Activated CD8-positive, alpha-beta memory T cell treated with anti-CD3 and anti-CD28 coated beads for 1 hour (primary cell): ENCODE measurements at regions not wholly inside any gene's neighbourhood (a gene's known extent, or its start where the extent isn't known, plus 50 kb on each side); places are given as distances from the start of the nearest gene placed in this dataset.

Experiments
- DNase-seq, 2 donors: peaks; one replicate each; pipeline ENCODE4 v3.0.0-alpha.2; 2020; ENCODE audit warnings: low read depth in 1 of 2; ENCODE audit errors: extremely low read depth in 1 of 2

GRCh38 chr21:41073558-41073957 lies 94.4 kb upstream of the BACE2 start:
- DNase-seq, result no peak

GRCh38 chr21:41074396-41075184 lies 93.4 kb upstream of the BACE2 start:
- DNase-seq, result no peak

DNA sequence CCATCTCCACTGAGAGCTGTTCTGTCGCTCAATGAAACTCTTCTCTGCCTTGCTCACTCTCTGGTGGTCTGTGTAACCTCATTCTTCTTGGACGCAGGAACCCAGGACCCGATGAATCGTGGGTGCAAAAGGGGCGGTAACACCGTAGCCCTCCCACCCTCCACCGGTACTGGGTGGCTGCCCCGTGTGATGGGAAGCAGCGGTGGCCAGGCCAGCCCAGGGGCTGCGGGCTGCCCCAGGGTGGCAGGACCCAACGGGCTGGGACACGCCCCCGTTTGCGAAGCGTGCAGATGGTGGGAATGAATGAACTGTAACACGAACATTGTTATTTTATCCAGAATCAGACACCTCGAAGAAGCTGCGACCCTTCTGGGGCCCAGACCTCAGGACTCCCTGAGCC lies 92.3 kb upstream of the BACE2 start:
- DNase-seq, result no peak

DNA sequence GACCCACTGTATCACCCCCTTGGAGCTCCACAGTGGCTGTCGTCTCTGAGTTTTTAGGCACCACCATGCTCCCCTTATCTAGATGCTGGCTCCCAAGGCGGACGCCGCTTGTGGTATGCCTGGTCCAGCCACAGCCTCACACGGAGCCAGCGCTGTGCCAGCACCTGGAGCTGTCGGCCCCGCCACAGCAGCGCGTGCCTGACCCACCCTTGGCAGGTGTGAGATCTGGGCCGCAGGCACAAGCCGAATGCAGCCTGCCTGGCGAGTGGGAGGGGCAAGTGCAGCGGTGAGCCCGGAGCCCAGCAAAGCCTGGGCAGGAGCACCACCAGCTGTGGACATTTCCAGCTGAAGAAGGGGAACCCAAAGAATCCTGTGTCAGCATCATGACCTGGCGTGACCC lies 91.9 kb upstream of the BACE2 start:
- no peak for DNase-seq

DNA sequence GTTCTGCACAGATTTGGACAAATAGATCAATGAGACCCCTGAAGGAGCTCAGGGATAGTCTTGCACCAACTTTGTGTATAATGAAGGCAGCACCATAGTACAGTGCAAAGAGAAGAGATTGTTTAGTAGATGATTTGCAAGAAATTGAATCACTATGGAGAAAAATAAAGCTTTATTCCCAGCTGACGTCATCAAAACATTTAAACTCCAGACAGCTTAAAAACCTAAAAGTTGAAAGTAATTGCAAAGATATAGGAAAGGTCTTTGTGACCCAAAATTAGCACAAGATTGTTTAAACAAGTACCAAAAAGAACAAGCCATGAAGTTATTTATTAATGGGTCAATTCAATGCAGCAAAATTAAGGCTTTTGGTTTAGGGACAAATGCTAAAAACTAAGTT lies 88.8 kb upstream of the BACE2 start:
- no peak for DNase-seq

GRCh38 chr21:41080485-41081121 lies 87.4 kb upstream of the BACE2 start:
- DNase-seq, result no peak

DNA sequence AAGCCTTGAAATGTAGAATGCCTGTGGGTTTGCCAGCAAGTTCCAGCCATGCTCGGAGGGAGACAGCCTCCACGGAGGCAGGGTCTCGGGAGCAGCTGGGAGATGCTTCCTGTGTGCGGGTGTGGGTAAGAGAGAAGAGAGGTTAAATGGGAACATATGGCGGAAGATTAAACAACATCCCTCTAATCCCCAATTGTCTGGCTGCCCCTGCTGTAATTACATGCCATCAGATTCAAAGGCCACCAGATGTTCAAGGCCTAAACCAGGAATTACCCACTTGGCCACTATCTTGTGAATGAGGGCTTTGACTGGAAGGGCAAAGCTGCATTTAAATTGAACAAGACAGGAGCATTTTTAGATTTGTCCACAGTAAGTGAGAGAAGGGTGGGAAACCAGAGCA lies 81.4 kb upstream of the BACE2 start:
- no peak for DNase-seq

GRCh38 chr21:41090981-41091380 lies 77.0 kb upstream of the BACE2 start:
- DNase-seq, result no peak

- no peak for DNase-seq
Measured at GRCh38 chr21:41091616-41092015, 76.3 kb upstream of the BACE2 start.

DNA sequence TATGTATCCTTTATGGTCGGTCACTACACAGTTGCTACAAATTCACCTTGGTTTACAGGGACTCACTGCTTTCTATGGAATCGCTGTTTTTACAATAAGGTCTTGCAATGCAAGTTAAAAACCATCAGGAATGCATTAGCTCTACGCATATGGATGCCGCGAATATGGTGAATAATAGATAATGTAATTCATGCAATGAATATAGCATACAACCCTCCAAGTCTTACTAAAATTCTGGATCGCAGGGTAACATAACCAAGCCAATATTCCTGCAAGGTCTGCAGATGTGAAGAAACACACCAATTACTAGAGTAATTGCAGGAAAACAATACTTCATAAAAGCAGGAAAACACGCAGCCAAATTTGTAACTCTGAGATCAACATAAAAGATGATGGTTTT lies 75.6 kb upstream of the BACE2 start:
- no peak for DNase-seq

GRCh38 chr21:41095983-41096382 lies 72.0 kb upstream of the BACE2 start:
- no peak for DNase-seq

DNA sequence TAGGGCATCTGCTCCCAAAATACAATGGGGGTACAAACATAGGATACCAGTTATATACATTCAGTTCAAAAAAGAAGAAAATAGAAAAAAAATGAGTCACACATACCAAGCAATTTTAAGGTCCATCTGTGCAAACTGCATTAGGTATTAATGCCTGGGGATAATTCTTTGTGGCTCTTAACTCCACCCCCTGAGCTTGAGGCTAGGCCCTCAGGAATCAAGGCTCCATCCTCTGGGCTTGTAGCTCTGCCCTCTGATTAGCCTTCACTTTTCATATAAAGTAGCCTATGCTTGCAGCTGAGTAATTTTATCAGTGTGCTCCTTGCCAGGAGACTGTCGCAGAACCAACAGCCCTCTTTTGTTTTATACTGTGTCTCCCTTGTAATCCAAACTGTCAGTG lies 69.9 kb upstream of the BACE2 start:
- no peak for DNase-seq

DNA sequence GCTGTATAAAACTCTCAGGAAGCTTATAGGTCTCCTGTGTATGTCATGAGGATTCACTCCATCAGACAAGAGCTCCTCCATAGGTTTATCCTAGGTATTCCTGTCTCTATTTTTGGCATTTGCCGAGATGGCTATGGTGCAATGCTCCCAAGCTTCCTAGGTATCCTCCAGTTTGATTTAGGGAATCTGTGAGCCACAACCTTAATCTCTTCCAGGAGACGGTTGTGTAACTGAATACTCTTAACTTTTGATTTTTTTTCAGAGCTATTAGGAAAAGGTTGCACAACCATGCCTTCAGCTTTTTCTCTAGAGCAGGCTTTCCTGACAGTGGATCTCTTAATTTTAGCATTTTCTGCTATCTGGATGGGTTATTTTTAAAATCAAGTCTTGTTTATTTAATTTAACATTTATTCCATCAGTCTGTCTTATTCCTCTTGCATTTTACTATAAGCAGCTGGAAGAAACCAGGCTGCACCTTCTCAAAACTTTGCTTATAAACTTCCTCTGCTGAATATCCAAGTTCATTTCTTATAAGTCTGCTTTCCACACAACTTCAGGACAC lies 69.4 kb upstream of the BACE2 start:
- no peak for DNase-seq

- DNase-seq, result no peak
Measured at GRCh38 chr21:41100826-41101550, 67.0 kb upstream of the BACE2 start.

DNA sequence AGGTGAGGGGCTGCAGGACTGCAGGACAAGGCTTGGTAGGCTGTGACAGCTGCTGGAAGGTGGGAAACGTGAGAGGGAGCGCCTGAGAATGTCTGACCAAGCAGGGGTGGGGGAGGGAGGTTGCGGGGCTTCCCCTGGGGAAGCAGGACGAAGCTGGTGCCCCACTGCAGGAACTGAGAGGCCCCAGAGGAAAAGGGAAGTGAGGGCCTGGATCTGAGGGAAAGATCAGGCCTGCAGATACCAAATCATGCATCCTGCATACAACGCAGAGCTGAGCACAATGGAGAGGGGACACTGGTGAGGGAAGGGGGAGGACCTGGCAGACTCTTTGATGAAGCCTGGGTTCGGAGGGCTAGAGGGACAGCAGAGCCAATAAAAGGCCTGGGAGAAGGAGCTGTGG lies 65.7 kb upstream of the BACE2 start:
- DNase-seq, result no peak

- no peak for DNase-seq
Measured at GRCh38 chr21:41107602-41108001, 60.4 kb upstream of the BACE2 start.

DNA sequence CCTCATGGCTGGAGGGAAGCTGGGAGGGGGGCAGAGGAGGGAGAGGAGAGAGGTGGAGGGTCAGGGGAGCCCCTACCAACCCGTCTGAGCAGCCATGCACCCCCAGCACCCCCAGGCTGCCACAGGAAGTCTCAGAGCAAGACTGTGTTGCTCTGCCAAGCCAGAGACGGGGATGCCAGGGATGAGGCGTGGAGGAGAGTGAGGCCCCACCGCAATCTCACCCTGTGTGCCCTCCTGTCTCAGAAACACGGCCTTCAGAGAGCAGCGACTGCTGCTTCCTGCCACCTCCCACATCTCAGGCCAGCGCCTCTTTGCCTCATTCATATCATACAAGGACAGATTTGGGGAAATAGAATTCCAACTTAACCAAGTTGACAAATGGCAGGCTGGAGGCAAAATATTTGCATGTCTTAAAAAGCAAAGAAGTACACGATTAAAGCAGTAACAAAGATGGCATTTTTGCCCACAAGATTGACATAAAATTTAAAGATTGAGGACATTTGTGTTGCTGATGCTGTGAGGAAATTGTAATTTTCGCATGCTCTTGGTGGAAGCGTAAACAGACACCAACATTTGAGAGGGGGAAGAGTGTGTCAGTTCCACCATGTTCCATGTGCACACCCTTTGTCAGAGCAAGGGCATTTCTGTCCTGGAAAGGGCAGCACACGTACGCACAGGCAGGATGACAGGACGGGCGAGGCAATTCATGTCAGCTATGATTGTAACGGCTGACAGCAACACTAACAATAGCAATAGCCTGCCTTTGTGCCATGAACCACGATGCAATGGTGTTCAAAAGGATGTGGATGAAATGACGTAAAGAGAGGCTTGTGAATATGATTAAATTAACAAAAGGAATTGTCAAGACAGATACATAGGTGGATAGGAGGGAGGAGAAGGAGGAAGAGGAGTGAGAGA lies 59.0 kb upstream of the BACE2 start:
- DNase-seq, result no peak

- DNase-seq, result no peak
Measured at GRCh38 chr21:41110161-41110560, 57.8 kb upstream of the BACE2 start.

GRCh38 chr21:41110664-41111063 lies 57.3 kb upstream of the BACE2 start:
- DNase-seq, result no peak

GRCh38 chr21:41111681-41112080 lies 56.3 kb upstream of the BACE2 start:
- DNase-seq, result no peak
